ENCODE measurements at regions not wholly inside any gene's neighbourhood (a gene's known extent, or its start where the extent isn't known, plus 50 kb on each side); places are given as distances from the start of the nearest gene placed in this dataset.
A peak's percentile ranks its signal among the peaks of the same experiment; 100 is the strongest.

GRCh38 chr16:87163637-87164036, 153.6 kb downstream of the C16orf95 start:
- no peak for DNase-seq

DNA sequence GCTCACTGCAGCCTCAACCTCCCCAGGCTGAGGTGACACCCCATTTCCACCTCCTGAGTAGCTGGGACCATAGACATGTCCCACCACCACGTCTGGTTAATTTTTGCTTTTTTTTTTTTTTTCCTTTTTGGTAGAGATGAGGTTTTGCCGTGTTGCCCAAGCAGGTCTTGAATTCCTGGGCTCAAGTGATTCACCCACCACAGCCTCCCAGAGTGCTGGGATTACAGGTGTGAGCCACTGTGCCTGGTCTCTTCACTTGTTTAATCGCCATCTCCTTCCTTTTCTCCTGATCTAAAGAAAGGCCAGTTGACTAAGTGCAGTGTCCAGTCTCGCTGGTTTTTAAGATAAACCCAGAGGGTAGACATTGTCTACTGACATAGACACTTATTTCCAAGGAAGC, 152.0 kb downstream of the C16orf95 start:
- no peak for DNase-seq

GRCh38 chr16:87165885-87166284, 151.3 kb downstream of the C16orf95 start:
- DNase-seq = no peak

GRCh38 chr16:87166321-87166720, 150.9 kb downstream of the C16orf95 start:
- DNase-seq = no peak

GRCh38 chr16:87166934-87167333, 150.3 kb downstream of the C16orf95 start:
- DNase-seq = no peak

GRCh38 chr16:87169509-87169995, 147.6 kb downstream of the C16orf95 start:
- no peak for DNase-seq

DNA sequence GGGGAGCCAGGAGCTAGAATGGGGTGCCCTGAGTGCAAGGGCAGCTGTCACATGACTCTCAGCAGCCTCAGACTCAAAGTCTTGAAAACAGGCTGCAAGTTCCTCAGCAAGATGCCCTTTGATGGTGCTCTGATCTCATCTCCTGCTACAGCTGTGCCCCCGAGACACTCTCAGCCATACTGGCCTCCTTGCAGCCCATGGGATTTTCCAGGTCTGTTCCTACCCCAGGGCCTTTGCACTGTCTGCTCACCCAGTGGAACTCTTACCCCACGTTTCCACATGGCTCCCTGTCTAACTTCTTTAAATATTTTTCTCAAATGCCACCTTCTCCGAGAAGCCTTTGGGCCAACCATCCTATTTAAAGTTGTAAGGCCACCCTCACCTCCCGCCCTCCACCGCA, 146.9 kb downstream of the C16orf95 start:
- no peak for DNase-seq

DNA sequence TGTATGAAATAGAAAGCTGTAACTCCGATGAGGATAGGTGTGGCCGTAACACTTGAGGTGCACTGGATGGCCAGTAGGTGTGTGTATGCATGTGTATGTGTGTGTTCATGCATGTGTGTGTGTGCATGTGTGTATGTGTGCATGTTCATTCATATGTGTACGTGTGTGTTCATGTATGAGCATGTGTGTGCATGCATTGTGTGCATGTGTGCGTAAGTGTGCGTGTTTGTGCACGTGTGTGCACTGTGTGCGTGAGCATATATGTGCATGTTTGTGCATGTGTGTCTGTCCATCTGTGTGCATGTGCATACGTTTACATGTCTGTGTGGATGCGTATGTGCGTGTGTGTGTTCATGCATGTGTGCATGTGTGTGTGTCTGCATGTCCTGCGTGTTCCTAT, 145.5 kb downstream of the C16orf95 start:
- no peak for DNase-seq

- DNase-seq = no peak
Measured at GRCh38 chr16:87172632-87173031, 144.6 kb downstream of the C16orf95 start.

- DNase-seq = no peak
Measured at GRCh38 chr16:87173294-87173893, 143.8 kb downstream of the C16orf95 start.

DNA sequence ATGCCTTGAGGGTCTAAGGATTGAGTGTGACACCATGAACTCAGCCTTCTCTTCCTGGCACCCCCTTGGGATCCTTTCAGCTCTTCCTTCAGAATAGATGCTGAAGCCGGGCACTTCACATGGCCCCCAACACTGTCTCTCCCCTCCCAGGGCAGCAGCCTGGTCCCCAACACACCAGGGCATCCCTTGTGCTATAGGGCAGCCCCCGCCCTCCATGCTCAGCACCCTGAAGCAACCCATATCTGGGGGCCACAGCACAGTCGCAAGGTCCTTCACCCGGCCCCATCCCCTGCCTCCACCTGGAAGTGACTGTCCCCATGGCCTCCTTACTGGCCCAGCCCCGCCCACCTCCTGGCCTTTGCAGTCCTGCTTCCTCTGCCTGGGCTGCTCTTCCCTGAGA, 143.1 kb downstream of the C16orf95 start:
- no peak for DNase-seq

- DNase-seq = no peak
Measured at GRCh38 chr16:87176735-87177134, 140.5 kb downstream of the C16orf95 start.

- DNase-seq = no peak
Measured at GRCh38 chr16:87177673-87178072, 139.5 kb downstream of the C16orf95 start.

- DNase-seq = no peak
Measured at GRCh38 chr16:87178177-87178863, 138.9 kb downstream of the C16orf95 start.

DNA sequence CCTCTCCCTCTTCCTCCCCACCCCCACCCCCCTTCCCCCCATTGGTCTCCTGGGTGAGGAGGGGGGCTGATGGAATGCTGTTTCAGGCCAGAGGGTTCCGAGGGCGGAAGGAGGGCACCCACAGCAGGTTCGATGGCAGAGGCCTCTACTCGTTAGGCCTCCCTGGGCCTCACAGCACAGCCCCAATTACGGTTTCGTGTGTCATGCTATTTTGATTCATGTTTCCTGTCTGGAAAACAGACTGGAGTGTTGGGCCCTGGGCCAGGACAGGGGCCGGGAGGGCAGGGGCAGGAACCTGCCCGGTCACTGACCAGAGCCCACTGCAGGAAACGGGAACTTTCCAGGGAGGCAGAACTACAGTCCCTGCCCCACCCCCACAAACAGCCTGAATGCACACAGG, 138.2 kb downstream of the C16orf95 start:
- DNase-seq = no peak

DNA sequence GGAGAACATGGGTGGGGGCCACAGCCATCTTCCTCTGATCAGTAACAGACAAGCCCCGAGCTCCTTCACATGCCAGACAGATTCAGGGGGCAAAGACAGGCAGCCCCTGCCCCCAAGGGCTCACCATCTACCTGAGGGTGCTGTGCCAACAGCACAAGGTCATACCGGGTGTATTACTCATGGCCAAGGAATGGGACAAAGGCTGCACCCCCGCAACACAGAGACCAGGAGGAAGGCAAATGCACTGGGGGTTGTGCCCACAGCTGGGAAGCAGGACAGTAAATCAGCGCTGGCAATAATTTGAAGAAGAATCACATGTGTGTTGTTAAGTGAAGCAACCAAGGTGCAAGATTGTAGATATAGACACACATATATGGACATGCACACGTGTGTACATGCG, 137.1 kb downstream of the C16orf95 start:
- no peak for DNase-seq

GRCh38 chr16:87182759-87183158, 134.4 kb downstream of the C16orf95 start:
- no peak for DNase-seq

DNA sequence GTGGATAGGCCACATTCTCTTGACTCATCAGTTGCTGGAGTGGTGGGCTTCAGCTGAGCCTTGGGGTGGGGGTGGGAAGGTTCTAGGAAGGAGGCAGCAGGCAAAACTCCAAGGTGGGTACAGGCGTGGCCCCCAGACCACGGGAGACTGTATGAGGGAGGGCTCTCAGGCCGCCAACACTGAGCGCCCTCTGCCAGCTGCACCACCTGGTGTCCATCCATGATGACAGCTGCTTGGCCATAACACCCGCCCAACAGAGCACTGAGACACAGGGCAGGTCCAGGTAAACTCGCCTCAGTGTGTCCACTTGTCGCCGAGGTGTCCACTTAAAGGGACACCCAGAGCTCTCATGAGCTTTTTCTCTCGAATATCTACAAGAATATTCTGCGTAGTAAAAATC, 133.5 kb downstream of the C16orf95 start:
- no peak for DNase-seq

- no peak for DNase-seq
Measured at GRCh38 chr16:87185308-87185707, 131.9 kb downstream of the C16orf95 start.

GRCh38 chr16:87185983-87186382, 131.2 kb downstream of the C16orf95 start:
- no peak for DNase-seq

- peak in 1 of 14 donors; percentile 22 for DNase-seq
Measured at GRCh38 chr16:87186446-87186845, 130.7 kb downstream of the C16orf95 start.

- no peak for DNase-seq
Measured at GRCh38 chr16:87186876-87187533, 130.2 kb downstream of the C16orf95 start.

- no peak for DNase-seq
Measured at GRCh38 chr16:87188104-87188503, 129.1 kb downstream of the C16orf95 start.

DNA sequence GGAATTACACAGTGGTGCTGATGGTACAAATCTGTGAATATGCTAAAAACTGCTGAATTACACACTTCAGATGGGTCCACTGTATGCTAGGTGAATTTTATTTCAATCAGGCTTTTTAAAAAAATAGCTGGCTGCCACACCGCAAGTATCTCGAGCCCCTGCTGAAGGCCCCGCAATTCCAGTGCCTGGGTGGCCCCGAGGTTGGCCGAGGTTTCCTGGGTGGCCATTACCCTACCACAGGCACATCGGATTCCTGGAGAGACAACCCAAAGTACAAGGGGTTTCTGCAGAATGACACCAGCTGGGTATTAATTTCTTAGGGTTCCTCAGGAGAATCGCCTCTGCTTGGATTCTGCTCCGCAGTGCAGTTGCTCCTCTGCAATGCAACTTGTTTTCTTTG, 127.8 kb downstream of the C16orf95 start:
- DNase-seq = no peak
